Esophagus squamous epithelium (tissue), 4 donors: ENCODE measurements at regions not wholly inside any gene's neighbourhood (a gene's known extent, or its start where the extent isn't known, plus 50 kb on each side); places are given as distances from the start of the nearest gene placed in this dataset.

ENCODE experiments used
- POLR2A ChIP-seq, 4 donors: fragments of 450-650 bp; IDR thresholded peaks; one replicate each; pipeline ENCODE4 v1.6.1; 2017; ENCODE audit warnings: antibody characterized with exemption in 4 of 4, mild to moderate bottlenecking in 4 of 4, moderate library complexity in 3 of 4
- TF ChIP-seq, protein P1 (sequence below), 6 experiments: fragments of 450-650 bp in 4 of 6; fragments of 200-600 bp in 2 of 6; sonication (generic) in 2 of 6; IDR thresholded peaks; one replicate each; pipeline ENCODE4 v1.5.1; 2016 to 2019; ENCODE audit warnings: antibody characterized with exemption in 6 of 6, mild to moderate bottlenecking in 4 of 6, moderate library complexity in 4 of 6

DNA sequence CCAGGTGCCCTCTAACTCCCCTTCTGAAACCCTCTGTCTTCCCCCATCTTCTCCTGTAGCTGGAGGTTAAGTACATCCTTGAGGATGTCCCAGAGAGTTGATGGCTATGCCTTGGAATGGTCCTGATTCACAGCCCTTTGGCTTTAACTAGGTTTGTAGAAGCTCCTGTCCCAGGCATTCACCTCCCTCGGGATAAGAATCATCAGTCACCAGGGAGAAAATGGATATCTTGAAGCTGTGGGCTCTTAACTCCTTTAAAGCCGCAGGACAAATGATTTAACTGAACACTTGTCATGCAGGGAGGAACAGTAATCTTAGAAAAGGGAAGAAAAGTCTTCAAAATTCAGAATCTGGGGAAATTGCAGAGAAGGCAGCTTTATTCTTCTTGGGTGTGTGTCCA is 139.9 kb downstream of the PSAT1 start:
- TF ChIP-seq, protein P1, sequence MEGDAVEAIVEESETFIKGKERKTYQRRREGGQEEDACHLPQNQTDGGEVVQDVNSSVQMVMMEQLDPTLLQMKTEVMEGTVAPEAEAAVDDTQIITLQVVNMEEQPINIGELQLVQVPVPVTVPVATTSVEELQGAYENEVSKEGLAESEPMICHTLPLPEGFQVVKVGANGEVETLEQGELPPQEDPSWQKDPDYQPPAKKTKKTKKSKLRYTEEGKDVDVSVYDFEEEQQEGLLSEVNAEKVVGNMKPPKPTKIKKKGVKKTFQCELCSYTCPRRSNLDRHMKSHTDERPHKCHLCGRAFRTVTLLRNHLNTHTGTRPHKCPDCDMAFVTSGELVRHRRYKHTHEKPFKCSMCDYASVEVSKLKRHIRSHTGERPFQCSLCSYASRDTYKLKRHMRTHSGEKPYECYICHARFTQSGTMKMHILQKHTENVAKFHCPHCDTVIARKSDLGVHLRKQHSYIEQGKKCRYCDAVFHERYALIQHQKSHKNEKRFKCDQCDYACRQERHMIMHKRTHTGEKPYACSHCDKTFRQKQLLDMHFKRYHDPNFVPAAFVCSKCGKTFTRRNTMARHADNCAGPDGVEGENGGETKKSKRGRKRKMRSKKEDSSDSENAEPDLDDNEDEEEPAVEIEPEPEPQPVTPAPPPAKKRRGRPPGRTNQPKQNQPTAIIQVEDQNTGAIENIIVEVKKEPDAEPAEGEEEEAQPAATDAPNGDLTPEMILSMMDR (IDR thresholded peaks at IDR 0.05), result no peak
- no peak for TF ChIP-seq POLR2A (IDR thresholded peaks at IDR 0.05)
